ENCODE measurements at regions not wholly inside any gene's neighbourhood (a gene's known extent, or its start where the extent isn't known, plus 50 kb on each side); places are given as distances from the start of the nearest gene placed in this dataset.

GRCh38 chr13:89383891-89384290, 1712.7 kb downstream of the SLITRK5 start:
- TF ChIP-seq CTCF (IDR thresholded peaks at IDR 0.05) (no peak), POLR2A (IDR thresholded peaks at IDR 0.05) (no peak)

Measured in thyroid gland (tissue), 4 donors.